LNCaP clone FGC (cell line): ENCODE measurements at regions not wholly inside any gene's neighbourhood (a gene's known extent, or its start where the extent isn't known, plus 50 kb on each side); places are given as distances from the start of the nearest gene placed in this dataset.

Experiments used
- DNase-seq: peaks from one replicate; pipeline ENCODE4 v3.0.0-alpha.2; 2011; ENCODE audit warnings: low read depth
- H3K4me3 ChIP-seq: 2 replicates; pipeline ENCODE4 v1.5.1; 2011; ENCODE audit warnings: mild to moderate bottlenecking, low read depth, low read length, control low read depth
- CTCF ChIP-seq: IDR thresholded peaks from 2 replicates; pipeline ENCODE4 v1.5.1; 2012; ENCODE audit warnings: mild to moderate bottlenecking; ENCODE audit not compliant: control insufficient read depth, insufficient read depth; ENCODE audit errors: extremely low read depth

GRCh38 chr2:64345998-64346397, 108.0 kb upstream of the LGALSL start:
- H3K4me3 ChIP-seq = no peak overlapping the region
- DNase-seq = no peak
- no peak for TF ChIP-seq CTCF

- no peak for TF ChIP-seq CTCF
- no peak overlapping the region for H3K4me3 ChIP-seq
- DNase-seq = no peak
Observed at GRCh38 chr2:64348386-64349130, 105.4 kb upstream of the LGALSL start.

GRCh38 chr2:64349131-64349530, 104.8 kb upstream of the LGALSL start:
- no peak for DNase-seq
- no peak for TF ChIP-seq CTCF
- H3K4me3 ChIP-seq = no peak overlapping the region

GRCh38 chr2:64350996-64351395, 103.0 kb upstream of the LGALSL start:
- TF ChIP-seq CTCF = no peak
- no peak for DNase-seq
- H3K4me3 ChIP-seq = no peak overlapping the region

- DNase-seq = no peak
Observed at GRCh38 chr2:64352292-64352691, 101.7 kb upstream of the LGALSL start.

GRCh38 chr2:64354857-64355680, 98.9 kb upstream of the LGALSL start:
- DNase-seq = no peak
- H3K4me3 ChIP-seq = no peak overlapping the region
- TF ChIP-seq CTCF = no peak

More at GRCh38 chr2:64352292-64352691, 101.7 kb upstream of the LGALSL start:
- no peak for TF ChIP-seq CTCF
- no peak overlapping the region for H3K4me3 ChIP-seq

- no peak for DNase-seq
- no peak for TF ChIP-seq CTCF
- no peak overlapping the region for H3K4me3 ChIP-seq
Observed at GRCh38 chr2:64356906-64357305, 97.1 kb upstream of the LGALSL start.
